ENCODE measurements at regions not wholly inside any gene's neighbourhood (a gene's known extent, or its start where the extent isn't known, plus 50 kb on each side); places are given as distances from the start of the nearest gene placed in this dataset.

DNA sequence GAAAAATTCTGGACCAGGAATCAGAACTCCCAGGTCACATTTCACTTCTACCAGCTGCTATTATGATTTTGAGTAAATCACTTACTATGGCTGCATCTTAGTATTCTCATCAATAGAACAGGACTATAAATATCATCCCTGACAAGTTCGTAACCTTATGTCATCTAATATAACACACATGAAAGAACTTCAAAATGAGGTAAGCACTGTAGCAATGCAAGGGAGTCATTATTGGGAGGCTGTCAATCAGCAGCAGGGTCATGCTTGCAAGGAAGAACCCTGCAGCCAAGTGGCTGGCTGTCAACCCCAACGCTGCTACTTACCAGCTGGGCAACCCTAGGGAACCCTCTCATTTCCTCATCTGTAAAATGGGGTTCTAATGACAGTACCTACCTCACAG, 123.3 kb upstream of the B3GAT2 start:
- TF ChIP-seq, protein P1, sequence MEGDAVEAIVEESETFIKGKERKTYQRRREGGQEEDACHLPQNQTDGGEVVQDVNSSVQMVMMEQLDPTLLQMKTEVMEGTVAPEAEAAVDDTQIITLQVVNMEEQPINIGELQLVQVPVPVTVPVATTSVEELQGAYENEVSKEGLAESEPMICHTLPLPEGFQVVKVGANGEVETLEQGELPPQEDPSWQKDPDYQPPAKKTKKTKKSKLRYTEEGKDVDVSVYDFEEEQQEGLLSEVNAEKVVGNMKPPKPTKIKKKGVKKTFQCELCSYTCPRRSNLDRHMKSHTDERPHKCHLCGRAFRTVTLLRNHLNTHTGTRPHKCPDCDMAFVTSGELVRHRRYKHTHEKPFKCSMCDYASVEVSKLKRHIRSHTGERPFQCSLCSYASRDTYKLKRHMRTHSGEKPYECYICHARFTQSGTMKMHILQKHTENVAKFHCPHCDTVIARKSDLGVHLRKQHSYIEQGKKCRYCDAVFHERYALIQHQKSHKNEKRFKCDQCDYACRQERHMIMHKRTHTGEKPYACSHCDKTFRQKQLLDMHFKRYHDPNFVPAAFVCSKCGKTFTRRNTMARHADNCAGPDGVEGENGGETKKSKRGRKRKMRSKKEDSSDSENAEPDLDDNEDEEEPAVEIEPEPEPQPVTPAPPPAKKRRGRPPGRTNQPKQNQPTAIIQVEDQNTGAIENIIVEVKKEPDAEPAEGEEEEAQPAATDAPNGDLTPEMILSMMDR (IDR thresholded peaks at IDR 0.05; ENCODE audit: extremely low read depth, missing control alignments) = no peak
- no peak for DNase-seq (ENCODE audit: low spot score)

DNA sequence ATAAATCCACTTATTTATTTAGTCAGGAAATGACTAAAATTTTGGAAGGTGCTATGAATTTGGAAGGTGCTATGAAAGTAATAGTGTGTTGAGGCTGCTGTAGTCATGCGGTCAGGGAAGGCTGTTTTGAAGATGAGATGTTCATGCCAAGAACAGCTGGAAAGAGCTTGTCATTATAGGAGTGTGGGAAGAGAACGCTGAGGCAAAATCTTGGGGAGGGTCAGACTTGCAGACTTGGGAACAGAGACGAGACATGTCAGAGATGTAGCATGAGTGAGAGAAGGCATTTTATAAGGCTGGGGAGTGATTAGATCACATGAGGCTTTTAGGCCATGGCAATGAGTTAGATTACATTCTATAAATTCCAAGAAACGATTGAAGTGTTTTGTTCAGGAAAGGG, 124.0 kb upstream of the B3GAT2 start:
- TF ChIP-seq, protein P1 (IDR thresholded peaks at IDR 0.05; ENCODE audit: extremely low read depth, missing control alignments) = no peak
- DNase-seq (ENCODE audit: low spot score) = no peak

DNA sequence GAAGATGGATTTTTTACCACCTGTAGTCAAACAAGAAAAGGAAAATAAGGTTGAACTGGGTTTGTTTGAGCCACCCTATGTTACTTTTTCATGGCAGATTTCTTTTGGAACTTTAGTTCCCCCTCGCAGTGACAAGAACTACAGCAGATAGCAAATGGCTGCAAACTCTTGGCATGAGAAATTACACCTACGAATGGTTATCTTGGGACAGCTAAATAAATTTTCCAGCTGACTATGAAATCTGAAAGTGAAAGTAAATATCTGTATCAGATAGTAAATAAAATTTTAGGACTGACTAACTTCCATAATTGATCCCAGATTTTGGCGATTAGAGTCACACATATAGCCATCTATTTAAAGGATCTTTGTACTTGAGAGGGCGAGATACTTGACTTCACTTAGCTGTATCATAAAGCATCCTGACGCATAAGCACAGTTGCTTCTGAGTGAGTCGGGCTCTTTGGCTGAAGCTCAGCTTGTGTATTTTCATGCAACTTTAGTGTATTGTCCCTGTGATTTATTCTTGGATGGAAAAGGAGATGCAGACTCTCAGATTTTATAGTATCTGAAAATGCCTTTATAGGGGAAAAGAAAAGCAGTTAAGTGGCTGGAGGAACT, 125.3 kb upstream of the B3GAT2 start:
- DNase-seq (ENCODE audit: low spot score) = no peak
- TF ChIP-seq, protein P1 (IDR thresholded peaks at IDR 0.05; ENCODE audit: extremely low read depth, missing control alignments) = no peak

DNA sequence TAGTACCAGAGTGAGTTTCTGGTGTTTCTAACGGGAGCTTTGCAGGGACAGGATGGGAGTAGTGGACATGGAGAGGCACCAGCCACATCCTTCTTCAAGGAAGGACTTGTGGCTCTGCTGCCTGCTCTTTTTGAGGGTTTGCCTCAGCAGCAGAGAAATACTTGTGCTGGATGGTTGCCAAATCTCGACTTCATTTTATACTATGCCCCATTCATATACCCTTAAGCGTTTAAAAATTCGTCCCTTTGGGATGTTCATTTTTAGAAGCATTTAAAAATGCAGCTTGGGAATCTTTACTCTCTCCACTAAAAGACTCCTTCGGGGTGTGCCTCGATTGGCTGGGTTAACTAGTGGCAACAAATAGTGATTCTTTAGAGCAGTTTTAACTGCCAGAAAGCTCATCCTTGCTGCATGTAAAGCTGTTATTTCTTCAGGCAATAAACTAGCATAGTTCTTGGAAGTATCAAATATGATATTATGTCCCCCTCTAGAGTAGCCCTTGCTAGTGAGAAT, 126.5 kb upstream of the B3GAT2 start:
- TF ChIP-seq, protein P1 (IDR thresholded peaks at IDR 0.05; ENCODE audit: extremely low read depth, missing control alignments) = no peak

DNA sequence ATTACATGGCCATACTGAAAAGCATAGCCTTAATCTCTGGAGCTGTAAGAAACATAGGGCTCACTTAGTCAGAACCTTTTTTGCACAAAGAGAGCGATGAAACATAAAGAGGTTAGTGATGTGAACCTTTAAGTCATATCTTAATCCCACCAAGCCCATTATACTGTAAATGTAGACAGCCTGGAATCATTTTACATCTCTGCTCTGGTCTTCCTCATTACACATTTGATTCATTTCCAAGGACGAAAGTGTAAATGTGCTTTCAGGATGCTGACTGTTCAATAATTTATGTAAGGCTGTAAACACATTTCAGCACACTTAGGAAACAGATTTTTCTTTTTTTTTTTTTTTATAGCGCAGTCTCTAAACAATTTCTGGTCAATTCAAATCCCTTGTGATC, 131.3 kb upstream of the B3GAT2 start:
- TF ChIP-seq, protein P1 (IDR thresholded peaks at IDR 0.05; ENCODE audit: extremely low read depth, missing control alignments) = no peak
- DNase-seq (ENCODE audit: low spot score) = no peak

More for the DNA sequence above, 126.5 kb upstream of the B3GAT2 start:
- no peak for DNase-seq (ENCODE audit: low spot score)

DNA sequence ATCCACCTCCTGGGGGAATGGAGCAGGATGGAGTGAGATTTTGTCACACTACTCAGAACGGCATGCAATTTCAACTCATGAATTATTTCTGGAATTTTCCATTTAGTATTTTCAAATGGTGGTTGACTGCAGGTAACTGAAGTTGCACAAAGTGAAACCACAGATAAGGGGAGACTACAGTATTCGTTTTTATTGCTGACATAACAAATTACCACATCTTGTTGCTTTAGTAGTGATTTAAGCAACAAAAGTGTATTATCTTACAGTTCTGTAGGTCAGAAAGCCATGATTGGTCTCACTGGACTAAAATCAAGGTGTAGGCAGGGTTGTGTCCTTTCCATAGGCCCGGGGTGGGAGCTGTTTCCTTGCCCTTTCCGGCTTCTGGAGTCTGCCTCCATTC, 133.4 kb upstream of the B3GAT2 start:
- TF ChIP-seq, protein P1 (IDR thresholded peaks at IDR 0.05; ENCODE audit: extremely low read depth, missing control alignments) = no peak
- no peak for DNase-seq (ENCODE audit: low spot score)

DNA sequence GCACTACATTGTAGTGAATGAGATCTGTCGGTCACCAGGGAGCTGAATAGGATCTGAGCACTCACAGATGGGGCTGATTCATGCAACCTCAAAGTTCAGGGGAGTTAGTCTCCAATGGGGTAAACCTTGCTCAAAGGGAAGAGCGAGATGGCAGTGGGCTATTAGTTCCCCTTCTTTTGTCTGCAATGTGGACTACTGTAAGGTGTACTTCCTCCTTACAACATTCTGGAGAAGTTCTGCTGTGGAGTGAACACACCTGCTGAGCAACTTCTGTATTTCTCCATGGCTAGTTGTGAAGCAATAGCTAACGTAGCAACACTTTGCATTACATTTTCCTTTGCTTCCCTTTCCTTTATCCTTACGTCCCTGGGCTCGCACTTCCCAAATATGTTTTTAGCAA, 134.3 kb upstream of the B3GAT2 start:
- DNase-seq (ENCODE audit: low spot score) = no peak
- TF ChIP-seq, protein P1 (IDR thresholded peaks at IDR 0.05; ENCODE audit: extremely low read depth, missing control alignments) = no peak
